ENCODE measurements at regions not wholly inside any gene's neighbourhood (a gene's known extent, or its start where the extent isn't known, plus 50 kb on each side); places are given as distances from the start of the nearest gene placed in this dataset.

DNA sequence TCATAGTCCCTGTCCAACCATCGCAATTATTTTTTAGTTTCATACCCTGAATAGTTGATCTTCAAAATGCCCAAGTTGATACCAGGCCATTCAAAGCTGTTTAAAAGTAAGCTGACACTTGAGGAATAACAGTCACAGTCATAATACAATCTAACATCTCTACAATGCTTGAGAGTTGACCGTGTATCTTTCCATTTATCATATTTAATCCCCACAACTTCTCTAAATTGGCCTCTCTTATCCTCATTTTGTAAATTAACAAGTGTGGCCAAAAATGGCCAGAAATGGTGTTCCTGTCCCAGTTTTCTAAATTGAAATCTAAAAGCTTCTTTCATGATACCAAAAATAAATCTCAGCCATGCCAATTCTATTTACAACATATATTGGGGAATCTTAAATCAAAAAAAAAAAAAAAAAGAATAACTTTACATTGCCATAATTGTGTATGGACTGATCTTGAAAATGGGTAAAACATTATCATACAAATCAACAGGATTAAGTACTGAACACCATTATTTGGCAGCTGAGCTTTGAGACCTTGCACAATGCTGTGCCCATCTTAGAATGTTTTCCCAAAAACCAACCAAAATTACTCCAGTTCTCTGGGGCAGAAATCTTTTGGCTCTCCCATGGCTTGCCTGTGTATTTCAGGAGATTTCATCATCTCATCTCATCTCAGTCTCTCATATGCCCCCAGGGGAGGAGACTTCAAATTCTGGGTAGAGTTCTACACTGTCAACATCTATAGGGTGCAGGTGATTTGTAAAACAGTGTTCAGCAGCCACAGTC lies 448.7 kb upstream of the JARID2 start:
- Histone ChIP-seq H3K4me3 (no peak overlapping the region), H3K9me3 (no peaks in the 10 kb centered on the region), H3K27me3 (no peaks in the 10 kb centered on the region), H3K27ac (no peak overlapping the region), H3K4me1 (peaks cover 10% of the 10 kb centered on the region), H3K36me3 (no peaks in the 10 kb centered on the region)
- intact Hi-C loops (cut with DNase I): no loop called here
- DNase-seq (ENCODE audit: extremely low spot score in 2 of 2): no peak
- TF ChIP-seq POLR2AphosphoS5 (IDR thresholded peaks at IDR 0.05; ENCODE audit: insufficient read depth in 1 of 2, low read depth in 1 of 2) (no peak), CTCF (IDR thresholded peaks at IDR 0.05) (no peak), POLR2A (IDR thresholded peaks at IDR 0.05) (no peak)

DNA sequence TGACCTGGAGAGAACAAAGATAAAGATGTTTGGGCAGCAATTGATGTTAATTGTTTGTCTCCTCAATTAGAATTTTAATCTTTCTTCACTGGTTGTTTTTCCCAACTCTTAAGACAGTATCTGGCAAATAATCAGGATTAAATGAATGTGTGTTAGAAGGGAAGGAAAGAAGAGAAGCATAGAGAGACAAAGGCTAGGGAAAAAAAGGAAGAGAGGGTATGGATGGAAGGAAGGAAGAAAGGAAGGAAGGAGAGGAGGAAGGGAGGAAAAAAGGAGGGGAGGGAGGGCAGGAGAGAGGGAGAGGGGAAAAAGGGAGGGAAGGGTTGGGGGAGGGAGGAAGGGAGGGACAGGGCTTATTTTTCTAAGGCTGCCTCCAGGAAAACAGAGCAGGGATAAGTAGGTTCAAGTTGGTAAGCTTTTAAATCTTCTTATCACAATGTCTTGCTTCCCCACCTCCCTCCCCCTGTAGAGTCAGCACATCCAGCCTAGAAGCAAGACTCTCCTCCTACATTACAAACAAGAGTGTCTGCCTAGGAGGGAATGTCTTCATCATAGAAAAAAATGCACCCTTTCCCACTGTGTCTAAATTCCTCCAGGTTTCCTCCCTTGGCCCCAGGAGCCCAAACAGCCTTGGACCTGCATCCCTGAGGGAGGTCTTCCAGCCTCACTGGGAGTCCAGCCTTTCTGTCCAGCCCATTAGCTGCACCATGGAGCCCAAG lies 447.8 kb upstream of the JARID2 start:
- no peaks in the 10 kb centered on the region for H3K9me3 ChIP-seq
- H3K4me3 ChIP-seq: no peak overlapping the region
- H3K36me3 ChIP-seq: no peaks in the 10 kb centered on the region
- peaks cover 4% of the 10 kb centered on the region for H3K4me1 ChIP-seq
- H3K27me3 ChIP-seq: no peaks in the 10 kb centered on the region
- H3K27ac ChIP-seq: no peak overlapping the region
- no peak for TF ChIP-seq POLR2A (IDR thresholded peaks at IDR 0.05)
- no peak for TF ChIP-seq CTCF (IDR thresholded peaks at IDR 0.05)
- no peak for TF ChIP-seq POLR2AphosphoS5 (IDR thresholded peaks at IDR 0.05; ENCODE audit: insufficient read depth in 1 of 2, low read depth in 1 of 2)
- intact Hi-C loops (cut with DNase I): no loop called here
- no peak for DNase-seq (ENCODE audit: extremely low spot score in 2 of 2)

DNA sequence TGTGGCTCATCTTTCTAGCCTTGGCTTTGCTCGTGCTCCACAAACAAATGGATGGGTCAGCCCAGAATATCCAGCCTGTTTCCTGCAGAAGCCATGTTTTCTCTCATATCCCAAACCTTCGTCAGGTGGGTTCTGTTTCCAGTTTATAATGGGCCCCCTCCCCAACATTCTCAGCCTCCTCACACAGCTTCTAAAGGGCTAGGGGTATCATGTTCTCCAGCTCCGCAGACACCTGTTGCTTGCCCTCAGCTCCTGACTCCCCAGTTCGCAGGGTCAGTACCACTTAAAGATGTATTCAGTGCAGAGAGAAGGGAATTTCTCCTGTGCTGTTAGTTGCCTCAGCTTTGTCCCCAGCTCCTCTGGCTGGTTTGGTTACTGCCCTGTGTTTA lies 447.3 kb upstream of the JARID2 start:
- no peaks in the 10 kb centered on the region for H3K9me3 ChIP-seq
- intact Hi-C loops (cut with DNase I): no loop called here

GRCh38 chr6:14798996-14799588 lies 446.8 kb upstream of the JARID2 start:
- H3K9me3 ChIP-seq: no peaks in the 10 kb centered on the region
- TF ChIP-seq POLR2A (IDR thresholded peaks at IDR 0.05) (no peak), POLR2AphosphoS5 (IDR thresholded peaks at IDR 0.05; ENCODE audit: insufficient read depth in 1 of 2, low read depth in 1 of 2) (no peak), CTCF (IDR thresholded peaks at IDR 0.05) (no peak)
- no peak overlapping the region for H3K4me3 ChIP-seq
- intact Hi-C loops (cut with DNase I): no loop called here
- no peak for DNase-seq (ENCODE audit: extremely low spot score in 2 of 2)
- H3K36me3 ChIP-seq: no peaks in the 10 kb centered on the region
- H3K27ac ChIP-seq: no peak overlapping the region
- no peaks in the 10 kb centered on the region for H3K27me3 ChIP-seq
- peaks cover 10% of the 10 kb centered on the region for H3K4me1 ChIP-seq

More for the DNA sequence above, 447.3 kb upstream of the JARID2 start:
- Histone ChIP-seq H3K27ac (no peak overlapping the region), H3K4me3 (no peak overlapping the region), H3K4me1 (peaks cover 5% of the 10 kb centered on the region), H3K27me3 (no peaks in the 10 kb centered on the region), H3K36me3 (no peaks in the 10 kb centered on the region)
- TF ChIP-seq CTCF (IDR thresholded peaks at IDR 0.05) (no peak), POLR2AphosphoS5 (IDR thresholded peaks at IDR 0.05; ENCODE audit: insufficient read depth in 1 of 2, low read depth in 1 of 2) (no peak), POLR2A (IDR thresholded peaks at IDR 0.05) (no peak)
- no peak for DNase-seq (ENCODE audit: extremely low spot score in 2 of 2)
